ENCODE measurements at regions not wholly inside any gene's neighbourhood (a gene's known extent, or its start where the extent isn't known, plus 50 kb on each side); places are given as distances from the start of the nearest gene placed in this dataset.
A peak's percentile ranks its signal among the peaks of the same experiment; 100 is the strongest.

DNA sequence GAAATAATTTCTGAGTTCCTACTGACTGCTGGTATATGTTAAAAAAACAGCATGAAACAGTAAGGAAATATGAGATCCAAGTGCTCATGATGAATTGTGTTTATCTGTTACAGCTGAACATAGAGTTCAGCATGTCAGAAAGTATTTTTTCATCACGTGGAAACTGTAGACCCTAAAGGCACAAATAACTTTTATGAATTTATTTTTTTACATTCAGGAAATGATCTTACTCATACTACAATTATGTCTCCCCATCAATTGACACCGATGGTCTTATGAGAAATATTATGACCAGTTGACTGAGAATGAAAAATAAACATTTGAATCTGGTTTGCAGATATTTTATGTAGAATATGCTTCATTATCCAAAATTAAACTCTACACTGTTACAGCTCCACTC, 283.1 kb upstream of the SPANXN4 start:
- no peak for TF ChIP-seq JUND (IDR thresholded peaks at IDR 0.05; ENCODE audit: low read depth)
- no peak for DNase-seq (ENCODE audit: low read depth in 1 of 2, low spot score in 1 of 2)
- in situ Hi-C loops (cut with HindIII; ENCODE audit: low pct_unique_long_range_greater_than_20kb, low sequenced_read_pairs) = no loop called here

- no peak for DNase-seq (ENCODE audit: low read depth in 1 of 2, low spot score in 1 of 2)
- no peak for TF ChIP-seq JUND (IDR thresholded peaks at IDR 0.05; ENCODE audit: low read depth)
- in situ Hi-C loops (cut with HindIII; ENCODE audit: low pct_unique_long_range_greater_than_20kb, low sequenced_read_pairs) = no loop called here
These were observed 292.4 kb upstream of the SPANXN4 start for GRCh38 chrX:142733327-142733726.

GRCh38 chrX:142711796-142712290, 313.9 kb upstream of the SPANXN4 start:
- in situ Hi-C loops (cut with HindIII; ENCODE audit: low pct_unique_long_range_greater_than_20kb, low sequenced_read_pairs) = no loop called here
- no peak for DNase-seq (ENCODE audit: low read depth in 1 of 2, low spot score in 1 of 2)
- no peak for TF ChIP-seq JUND (IDR thresholded peaks at IDR 0.05; ENCODE audit: low read depth)

GRCh38 chrX:142702749-142703148, 323.0 kb upstream of the SPANXN4 start:
- DNase-seq (ENCODE audit: low read depth in 1 of 2, low spot score in 1 of 2) = no peak
- in situ Hi-C loops (cut with HindIII; ENCODE audit: low pct_unique_long_range_greater_than_20kb, low sequenced_read_pairs) = no loop called here
- no peak for TF ChIP-seq JUND (IDR thresholded peaks at IDR 0.05; ENCODE audit: low read depth)

DNA sequence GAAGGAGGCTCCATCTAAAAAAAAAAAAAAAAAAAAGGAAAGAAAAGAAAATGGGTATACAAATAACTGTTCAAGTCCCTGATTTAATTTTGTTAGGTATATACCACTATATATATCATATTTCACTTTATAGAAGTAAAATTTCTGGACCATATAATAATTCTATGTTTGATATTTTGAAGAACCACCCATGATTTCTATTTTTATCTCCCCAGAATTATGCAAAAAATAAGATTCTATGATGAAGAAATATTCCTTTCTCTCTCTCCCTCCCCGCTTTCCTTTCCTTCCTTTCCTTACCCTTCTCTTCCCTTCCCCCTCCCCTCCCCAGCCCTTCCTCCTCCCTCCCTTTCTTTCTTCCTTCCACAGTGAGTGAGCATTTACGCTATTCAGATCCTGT, 337.5 kb upstream of the SPANXN4 start:
- DNase-seq (ENCODE audit: low read depth in 1 of 2, low spot score in 1 of 2) = no peak
- in situ Hi-C loops (cut with HindIII; ENCODE audit: low pct_unique_long_range_greater_than_20kb, low sequenced_read_pairs) = no loop called here
- TF ChIP-seq JUND (IDR thresholded peaks at IDR 0.05; ENCODE audit: low read depth) = no peak

DNA sequence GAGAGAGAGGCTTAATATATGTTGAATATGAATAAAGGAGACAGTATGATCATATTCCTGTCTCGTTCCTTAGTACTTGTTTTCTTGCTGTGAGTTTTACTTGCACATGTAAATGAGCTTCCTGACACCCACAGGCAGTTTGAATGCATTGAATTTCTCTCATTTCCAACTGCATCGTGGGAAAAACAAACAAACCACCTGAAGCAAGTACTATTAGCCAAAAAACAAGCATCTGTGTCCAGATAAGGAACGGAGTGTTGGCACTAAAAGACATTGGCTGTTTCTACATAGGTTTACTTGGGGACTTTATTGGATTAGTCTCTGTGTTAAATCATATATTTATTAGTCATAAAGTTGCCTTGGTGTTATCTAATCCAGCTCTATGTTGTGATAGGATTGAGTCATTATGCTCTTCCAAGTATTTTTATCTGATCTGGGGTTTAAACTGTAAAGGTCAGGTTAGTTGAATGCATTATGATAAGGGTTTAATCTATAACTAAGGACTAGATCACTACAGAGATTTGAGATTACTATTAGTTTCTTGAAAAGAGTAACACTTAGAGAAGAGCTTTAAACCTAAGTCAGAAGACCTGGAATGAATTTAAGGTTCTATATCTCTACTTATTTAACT, 339.0 kb upstream of the SPANXN4 start:
- in situ Hi-C loops (cut with HindIII; ENCODE audit: low pct_unique_long_range_greater_than_20kb, low sequenced_read_pairs) = no loop called here
- DNase-seq (ENCODE audit: low read depth in 1 of 2, low spot score in 1 of 2) = peak in 1 of 2 experiments; percentile 33
- no peak for TF ChIP-seq JUND (IDR thresholded peaks at IDR 0.05; ENCODE audit: low read depth)

DNA sequence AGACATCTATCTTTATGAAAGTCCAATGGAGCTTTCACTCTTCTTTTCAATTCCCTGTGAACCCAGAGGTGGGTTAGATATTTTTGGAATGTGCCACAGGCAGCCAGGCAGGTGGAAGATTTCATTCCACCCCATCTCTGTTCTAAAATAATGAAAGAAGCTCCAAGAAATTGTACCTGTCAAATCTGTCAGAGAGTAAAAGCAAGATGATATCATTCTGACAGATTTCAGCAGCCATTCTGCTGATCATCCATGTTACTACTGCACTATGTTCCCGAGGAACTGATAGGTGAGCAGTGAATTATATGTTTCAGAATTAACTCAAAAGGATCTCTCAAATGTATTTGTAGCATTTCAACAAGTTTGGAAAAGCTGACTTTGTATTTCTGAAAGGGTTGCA, 339.5 kb upstream of the SPANXN4 start:
- no peak for DNase-seq (ENCODE audit: low read depth in 1 of 2, low spot score in 1 of 2)
- in situ Hi-C loops (cut with HindIII; ENCODE audit: low pct_unique_long_range_greater_than_20kb, low sequenced_read_pairs) = no loop called here
- TF ChIP-seq JUND (IDR thresholded peaks at IDR 0.05; ENCODE audit: low read depth) = no peak

DNA sequence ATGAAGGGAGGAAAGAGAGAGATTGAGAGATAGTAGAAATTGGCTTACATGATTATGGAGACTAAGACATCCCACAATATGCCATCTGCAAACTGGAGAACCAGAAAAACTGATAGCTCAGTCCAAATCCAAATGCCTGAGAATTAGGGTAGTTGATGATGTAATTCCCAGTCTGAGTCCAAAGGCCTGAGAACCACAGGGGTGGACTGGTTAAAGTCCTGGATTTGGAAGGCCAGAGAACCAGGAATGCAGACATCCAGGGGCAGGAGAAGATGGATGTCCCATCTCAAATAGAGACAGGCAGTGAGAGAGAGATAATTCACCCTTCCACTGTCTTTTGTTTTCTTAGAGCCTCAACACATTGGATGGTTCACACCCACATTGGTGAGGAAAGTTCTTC, 345.7 kb upstream of the SPANXN4 start:
- no peak for DNase-seq (ENCODE audit: low read depth in 1 of 2, low spot score in 1 of 2)
- in situ Hi-C loops (cut with HindIII; ENCODE audit: low pct_unique_long_range_greater_than_20kb, low sequenced_read_pairs) = no loop called here
- no peak for TF ChIP-seq JUND (IDR thresholded peaks at IDR 0.05; ENCODE audit: low read depth)

GRCh38 chrX:142671036-142671435, 354.7 kb upstream of the SPANXN4 start:
- in situ Hi-C loops (cut with HindIII; ENCODE audit: low pct_unique_long_range_greater_than_20kb, low sequenced_read_pairs) = no loop called here
- TF ChIP-seq JUND (IDR thresholded peaks at IDR 0.05; ENCODE audit: low read depth) = no peak
- no peak for DNase-seq (ENCODE audit: low read depth in 1 of 2, low spot score in 1 of 2)

GRCh38 chrX:142663330-142664095, 362.2 kb upstream of the SPANXN4 start:
- in situ Hi-C loops (cut with HindIII; ENCODE audit: low pct_unique_long_range_greater_than_20kb, low sequenced_read_pairs) = no loop called here
- no peak for TF ChIP-seq JUND (IDR thresholded peaks at IDR 0.05; ENCODE audit: low read depth)
- DNase-seq (ENCODE audit: low read depth in 1 of 2, low spot score in 1 of 2) = no peak

DNA sequence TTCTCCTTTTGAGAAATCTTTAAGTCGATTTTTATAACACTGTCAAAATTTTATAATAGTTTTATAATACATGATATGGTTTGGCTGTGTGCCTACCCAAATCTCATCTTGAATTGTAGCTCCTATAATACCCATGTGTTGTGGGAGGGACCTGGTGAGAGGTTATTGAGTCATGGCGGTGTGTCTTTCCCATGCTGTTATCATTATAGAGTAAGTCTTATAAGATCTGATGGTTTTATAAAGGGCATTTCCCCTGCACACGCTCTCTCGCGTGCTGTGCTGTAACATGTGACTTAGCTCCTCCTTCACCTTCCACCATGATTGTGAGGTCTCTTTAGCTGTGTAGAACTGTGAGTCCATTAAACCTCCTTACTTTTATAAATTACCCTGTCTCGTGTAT, 364.0 kb upstream of the SPANXN4 start:
- in situ Hi-C loops (cut with HindIII; ENCODE audit: low pct_unique_long_range_greater_than_20kb, low sequenced_read_pairs) = no loop called here

GRCh38 chrX:142655507-142655906, 370.2 kb upstream of the SPANXN4 start:
- no peak for TF ChIP-seq JUND (IDR thresholded peaks at IDR 0.05; ENCODE audit: low read depth)
- in situ Hi-C loops (cut with HindIII; ENCODE audit: low pct_unique_long_range_greater_than_20kb, low sequenced_read_pairs) = no loop called here
- DNase-seq (ENCODE audit: low read depth in 1 of 2, low spot score in 1 of 2) = no peak

More for the DNA sequence above, 364.0 kb upstream of the SPANXN4 start:
- no peak for DNase-seq (ENCODE audit: low read depth in 1 of 2, low spot score in 1 of 2)
- no peak for TF ChIP-seq JUND (IDR thresholded peaks at IDR 0.05; ENCODE audit: low read depth)

DNA sequence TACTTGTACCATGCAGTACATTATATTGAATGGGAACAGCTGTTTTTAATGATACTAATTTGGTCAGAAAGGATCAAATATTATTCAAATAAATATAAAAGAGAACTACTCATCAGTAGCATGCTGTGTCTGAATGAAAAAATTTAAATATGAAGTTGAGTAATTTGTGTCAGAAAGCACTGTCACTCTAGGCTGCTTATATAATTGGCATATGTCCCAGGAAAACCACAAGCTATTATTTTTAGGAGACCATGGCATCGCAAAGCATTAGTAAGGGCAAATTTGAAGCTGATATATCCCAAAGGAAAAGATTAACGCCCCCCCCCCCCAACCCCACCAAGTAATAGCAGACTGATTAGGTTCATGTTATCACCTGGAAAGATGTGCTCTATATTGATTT, 388.5 kb upstream of the SPANXN4 start:
- in situ Hi-C loops (cut with HindIII; ENCODE audit: low pct_unique_long_range_greater_than_20kb, low sequenced_read_pairs) = no loop called here
- DNase-seq (ENCODE audit: low read depth in 1 of 2, low spot score in 1 of 2) = no peak
- no peak for TF ChIP-seq JUND (IDR thresholded peaks at IDR 0.05; ENCODE audit: low read depth)
